Nephron (organoid): ENCODE measurements at regions not wholly inside any gene's neighbourhood (a gene's known extent, or its start where the extent isn't known, plus 50 kb on each side); places are given as distances from the start of the nearest gene placed in this dataset.

Source experiments
- H3K27ac Mint-ChIP-seq, 3 experiments: 2 replicates each; pipeline ENCODE4 v1.8.0; 2020; ENCODE audit warnings: mixed read lengths in 3 of 3, mild to moderate bottlenecking in 2 of 3, moderate library complexity in 1 of 3
- H3K27me3 Mint-ChIP-seq: 2 replicates; pipeline ENCODE4 v1.8.0; 2021; ENCODE audit warnings: low read depth, mild to moderate bottlenecking, moderate library complexity, mixed read lengths
- H3K36me3 Mint-ChIP-seq: 2 replicates; pipeline ENCODE4 v1.8.0; 2020; ENCODE audit warnings: low read depth, mixed read lengths
- H3K4me1 Mint-ChIP-seq: 2 replicates; pipeline ENCODE4 v1.8.0; 2020; ENCODE audit warnings: mixed read lengths
- H3K4me3 Mint-ChIP-seq, 3 experiments: 2 replicates each; pipeline ENCODE4 v1.8.0; 2020; ENCODE audit warnings: mild to moderate bottlenecking in 3 of 3, mixed read lengths in 3 of 3, moderate library complexity in 2 of 3
- H3K9me3 Mint-ChIP-seq: 2 replicates; pipeline ENCODE4 v1.8.0; 2020; ENCODE audit warnings: mixed read lengths
- TF ChIP-seq, protein P1 (sequence below), 3 experiments: fragments of 200-600 bp; sonication (generic); IDR thresholded peaks; one replicate each; pipeline ENCODE4 v1.5.0; 2021; ENCODE audit warnings: antibody characterized with exemption in 3 of 3; ENCODE audit not compliant: unreplicated experiment in 3 of 3

DNA sequence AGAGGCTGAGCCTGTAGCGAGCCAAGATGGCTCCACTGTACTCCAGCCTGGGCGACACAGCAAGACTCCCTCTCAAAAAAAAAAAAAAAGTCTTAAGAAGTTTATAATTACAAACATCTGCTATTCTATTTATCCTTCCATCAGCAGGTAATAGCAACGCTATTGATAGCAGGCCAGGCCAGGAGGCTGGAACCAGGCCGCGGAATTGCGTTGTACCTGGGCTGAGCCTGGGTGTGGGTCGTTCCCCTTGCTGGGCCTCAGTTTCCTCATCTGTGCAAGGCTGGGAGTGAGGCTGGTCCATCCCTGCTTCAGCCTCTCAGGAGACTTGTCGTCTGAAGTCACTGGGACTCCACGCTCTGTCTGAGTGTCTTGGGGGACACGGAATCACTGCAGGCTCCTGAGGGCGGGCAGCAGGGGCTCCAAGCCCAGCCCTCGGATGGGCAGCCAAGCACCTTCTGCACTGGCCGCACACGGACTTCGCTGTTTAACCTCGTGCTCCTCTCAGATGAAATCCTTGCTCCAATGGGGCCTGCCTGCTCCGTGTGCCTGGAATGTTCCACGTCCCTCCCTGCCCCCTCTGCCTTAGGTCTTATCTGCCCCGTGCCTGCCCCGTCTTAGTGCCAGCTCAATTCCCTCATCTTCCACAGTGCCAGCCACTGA is 103.9 kb upstream of the C1orf174 start:
- Mint-ChIP-seq H3K4me3 (no peak overlapping the region), H3K27me3 (peaks cover 32% of the 10 kb centered on the region), H3K36me3 (no peaks in the 10 kb centered on the region), H3K27ac (no peak overlapping the region), H3K9me3 (peaks cover 9% of the 10 kb centered on the region), H3K4me1 (no peaks in the 10 kb centered on the region)
- TF ChIP-seq, protein P1, sequence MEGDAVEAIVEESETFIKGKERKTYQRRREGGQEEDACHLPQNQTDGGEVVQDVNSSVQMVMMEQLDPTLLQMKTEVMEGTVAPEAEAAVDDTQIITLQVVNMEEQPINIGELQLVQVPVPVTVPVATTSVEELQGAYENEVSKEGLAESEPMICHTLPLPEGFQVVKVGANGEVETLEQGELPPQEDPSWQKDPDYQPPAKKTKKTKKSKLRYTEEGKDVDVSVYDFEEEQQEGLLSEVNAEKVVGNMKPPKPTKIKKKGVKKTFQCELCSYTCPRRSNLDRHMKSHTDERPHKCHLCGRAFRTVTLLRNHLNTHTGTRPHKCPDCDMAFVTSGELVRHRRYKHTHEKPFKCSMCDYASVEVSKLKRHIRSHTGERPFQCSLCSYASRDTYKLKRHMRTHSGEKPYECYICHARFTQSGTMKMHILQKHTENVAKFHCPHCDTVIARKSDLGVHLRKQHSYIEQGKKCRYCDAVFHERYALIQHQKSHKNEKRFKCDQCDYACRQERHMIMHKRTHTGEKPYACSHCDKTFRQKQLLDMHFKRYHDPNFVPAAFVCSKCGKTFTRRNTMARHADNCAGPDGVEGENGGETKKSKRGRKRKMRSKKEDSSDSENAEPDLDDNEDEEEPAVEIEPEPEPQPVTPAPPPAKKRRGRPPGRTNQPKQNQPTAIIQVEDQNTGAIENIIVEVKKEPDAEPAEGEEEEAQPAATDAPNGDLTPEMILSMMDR (IDR thresholded peaks at IDR 0.05; ENCODE audit: unreplicated experiment in 3 of 3): no peak

DNA sequence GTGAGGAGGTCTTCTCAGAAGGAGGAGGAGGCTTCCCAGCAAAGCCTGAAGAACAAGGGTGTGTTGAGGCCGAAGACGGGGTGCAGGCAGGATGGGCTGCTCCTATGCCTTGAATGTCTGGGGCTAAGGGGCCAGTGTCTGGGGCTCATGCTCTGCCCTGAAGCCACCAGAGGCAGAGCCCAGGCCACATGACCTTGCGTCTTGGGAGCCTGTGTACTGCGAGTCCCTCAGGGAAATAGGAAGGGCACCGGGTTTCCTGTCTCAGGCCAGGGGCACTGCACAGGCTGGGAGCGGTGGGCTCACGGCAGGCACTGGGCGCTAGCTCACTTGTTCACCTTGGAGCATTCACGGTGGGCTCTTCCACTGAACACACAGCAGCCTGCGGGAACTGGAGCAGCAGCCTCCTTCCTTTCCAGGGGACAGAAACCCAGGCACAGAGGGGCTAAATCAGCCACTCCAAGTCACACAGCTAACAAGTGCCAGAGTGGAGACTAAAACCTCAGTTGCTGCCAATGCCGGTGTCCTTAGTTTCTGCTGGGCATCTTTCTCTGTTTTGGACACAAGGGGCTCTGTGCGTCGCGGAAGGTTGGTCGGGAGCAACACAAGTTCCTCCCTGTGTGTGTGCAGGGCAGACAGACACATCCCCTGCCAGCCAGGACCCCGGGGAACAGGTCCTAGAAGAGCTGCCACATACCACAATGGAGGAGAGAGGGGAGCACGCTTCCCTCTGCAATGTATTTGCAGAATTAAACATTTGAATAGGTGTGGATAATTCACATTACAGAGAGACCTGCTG is 104.8 kb upstream of the C1orf174 start:
- no peak overlapping the region for H3K4me3 Mint-ChIP-seq
- no peak overlapping the region for H3K27ac Mint-ChIP-seq
- TF ChIP-seq, protein P1 (IDR thresholded peaks at IDR 0.05; ENCODE audit: unreplicated experiment in 3 of 3): no peak
- peaks cover 2% of the 10 kb centered on the region for H3K4me1 Mint-ChIP-seq
- H3K9me3 Mint-ChIP-seq: peaks cover 9% of the 10 kb centered on the region
- peaks cover 37% of the 10 kb centered on the region for H3K27me3 Mint-ChIP-seq
- no peaks in the 10 kb centered on the region for H3K36me3 Mint-ChIP-seq

DNA sequence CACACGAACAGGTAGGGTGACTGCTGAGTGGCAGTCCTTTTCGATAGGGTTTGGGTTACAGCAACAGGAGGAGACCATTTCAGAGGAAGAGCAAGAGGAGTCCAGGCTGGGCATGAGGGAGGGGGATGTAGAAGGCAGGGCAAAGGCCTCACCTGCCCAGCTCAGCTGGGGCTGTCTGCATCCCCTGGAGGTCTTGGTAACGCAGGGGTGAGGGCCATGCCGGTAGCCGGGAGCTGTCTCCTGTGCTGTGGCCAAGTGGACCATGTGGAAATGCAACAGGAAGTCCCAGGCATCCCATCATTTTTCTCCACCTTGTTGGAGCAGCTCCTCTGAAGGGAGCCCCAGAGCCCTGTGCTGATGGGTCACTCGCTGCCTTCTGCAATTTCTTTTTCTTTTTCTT is 105.4 kb upstream of the C1orf174 start:
- H3K27me3 Mint-ChIP-seq: peaks cover 43% of the 10 kb centered on the region
- H3K27ac Mint-ChIP-seq: no peak overlapping the region
- no peak overlapping the region for H3K4me3 Mint-ChIP-seq
- peaks cover 9% of the 10 kb centered on the region for H3K9me3 Mint-ChIP-seq
- no peaks in the 10 kb centered on the region for H3K36me3 Mint-ChIP-seq
- TF ChIP-seq, protein P1 (IDR thresholded peaks at IDR 0.05; ENCODE audit: unreplicated experiment in 3 of 3): no peak
- peaks cover 8% of the 10 kb centered on the region for H3K4me1 Mint-ChIP-seq

- Mint-ChIP-seq H3K27ac (no peak overlapping the region), H3K36me3 (no peaks in the 10 kb centered on the region), H3K27me3 (peaks cover 46% of the 10 kb centered on the region), H3K9me3 (peaks cover 9% of the 10 kb centered on the region), H3K4me1 (peaks cover 8% of the 10 kb centered on the region), H3K4me3 (no peak overlapping the region)
- TF ChIP-seq, protein P1 (IDR thresholded peaks at IDR 0.05; ENCODE audit: unreplicated experiment in 3 of 3): no peak
Measured at GRCh38 chr1:4006676-4007374, 106.8 kb upstream of the C1orf174 start.

- no peaks in the 10 kb centered on the region for H3K36me3 Mint-ChIP-seq
- peaks cover 40% of the 10 kb centered on the region for H3K27me3 Mint-ChIP-seq
- H3K9me3 Mint-ChIP-seq: peaks cover 9% of the 10 kb centered on the region
- peaks cover 8% of the 10 kb centered on the region for H3K4me1 Mint-ChIP-seq
- no peak overlapping the region for H3K4me3 Mint-ChIP-seq
- TF ChIP-seq, protein P1 (IDR thresholded peaks at IDR 0.05; ENCODE audit: unreplicated experiment in 3 of 3): no peak
- no peak overlapping the region for H3K27ac Mint-ChIP-seq
Measured at GRCh38 chr1:4010284-4010683, 110.2 kb upstream of the C1orf174 start.
